WERI-Rb-1 (cell line): ENCODE measurements at regions not wholly inside any gene's neighbourhood (a gene's known extent, or its start where the extent isn't known, plus 50 kb on each side); places are given as distances from the start of the nearest gene placed in this dataset.

ENCODE experiments used
- DNase-seq: peaks from one replicate; pipeline ENCODE4 v3.0.0-alpha.2; 2020
- H3K27ac ChIP-seq: fragments of 250-450 bp; sonication (Bioruptor Pico); 2 replicates; pipeline ENCODE4 v1.5.1; 2020; ENCODE audit warnings: mild to moderate bottlenecking, moderate library complexity
- H3K27me3 ChIP-seq: fragments of 250-450 bp; sonication (Bioruptor Pico); 2 replicates; pipeline ENCODE4 v1.5.1; 2021; ENCODE audit warnings: mild to moderate bottlenecking, low read depth, moderate library complexity; ENCODE audit not compliant: insufficient read depth, severe bottlenecking
- H3K36me3 ChIP-seq: fragments of 250-450 bp; sonication (Bioruptor Pico); 2 replicates; pipeline ENCODE4 v1.5.1; 2020; ENCODE audit warnings: mild to moderate bottlenecking, moderate library complexity
- H3K4me3 ChIP-seq: 2 replicates; pipeline ENCODE4 v1.5.1; 2011; ENCODE audit warnings: low read depth, mild to moderate bottlenecking, control low read depth, low read length
- H3K9me3 ChIP-seq: fragments of 250-450 bp; sonication (Bioruptor Pico); 2 replicates; pipeline ENCODE4 v1.5.1; 2021; ENCODE audit warnings: mild to moderate bottlenecking, moderate library complexity; ENCODE audit not compliant: severe bottlenecking
- TF ChIP-seq, protein P1 (sequence below): IDR thresholded peaks from 2 replicates; pipeline ENCODE4 v1.5.1; 2011; ENCODE audit warnings: low read depth, mild to moderate bottlenecking, control low read depth, inconsistent platforms, low read length

DNA sequence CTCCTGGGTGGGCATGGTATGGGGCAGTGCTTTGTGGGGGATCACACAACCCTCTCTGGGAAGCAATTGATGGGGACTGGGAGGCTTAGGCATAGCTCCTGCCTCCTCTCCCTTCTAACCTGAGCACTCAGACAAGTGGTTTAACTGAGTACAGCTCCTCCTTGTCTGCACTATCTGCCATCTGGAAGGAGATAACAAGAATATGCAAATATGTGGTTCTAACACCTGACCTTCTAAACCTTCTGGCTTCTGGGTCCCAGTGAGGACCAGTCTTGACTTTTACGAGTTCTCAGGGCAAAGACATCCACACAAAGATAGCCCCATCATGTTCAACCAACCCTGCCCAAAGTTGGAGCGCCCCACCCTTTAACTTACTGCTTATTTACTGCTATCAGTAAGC is 381.0 kb upstream of the TSHZ3 start:
- Histone ChIP-seq H3K36me3 (no peaks in the 10 kb centered on the region), H3K9me3 (no peaks in the 10 kb centered on the region), H3K27me3 (no peaks in the 10 kb centered on the region), H3K4me3 (no peak overlapping the region), H3K27ac (no peak overlapping the region)
- TF ChIP-seq, protein P1, sequence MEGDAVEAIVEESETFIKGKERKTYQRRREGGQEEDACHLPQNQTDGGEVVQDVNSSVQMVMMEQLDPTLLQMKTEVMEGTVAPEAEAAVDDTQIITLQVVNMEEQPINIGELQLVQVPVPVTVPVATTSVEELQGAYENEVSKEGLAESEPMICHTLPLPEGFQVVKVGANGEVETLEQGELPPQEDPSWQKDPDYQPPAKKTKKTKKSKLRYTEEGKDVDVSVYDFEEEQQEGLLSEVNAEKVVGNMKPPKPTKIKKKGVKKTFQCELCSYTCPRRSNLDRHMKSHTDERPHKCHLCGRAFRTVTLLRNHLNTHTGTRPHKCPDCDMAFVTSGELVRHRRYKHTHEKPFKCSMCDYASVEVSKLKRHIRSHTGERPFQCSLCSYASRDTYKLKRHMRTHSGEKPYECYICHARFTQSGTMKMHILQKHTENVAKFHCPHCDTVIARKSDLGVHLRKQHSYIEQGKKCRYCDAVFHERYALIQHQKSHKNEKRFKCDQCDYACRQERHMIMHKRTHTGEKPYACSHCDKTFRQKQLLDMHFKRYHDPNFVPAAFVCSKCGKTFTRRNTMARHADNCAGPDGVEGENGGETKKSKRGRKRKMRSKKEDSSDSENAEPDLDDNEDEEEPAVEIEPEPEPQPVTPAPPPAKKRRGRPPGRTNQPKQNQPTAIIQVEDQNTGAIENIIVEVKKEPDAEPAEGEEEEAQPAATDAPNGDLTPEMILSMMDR, result no peak
- no peak for DNase-seq

DNA sequence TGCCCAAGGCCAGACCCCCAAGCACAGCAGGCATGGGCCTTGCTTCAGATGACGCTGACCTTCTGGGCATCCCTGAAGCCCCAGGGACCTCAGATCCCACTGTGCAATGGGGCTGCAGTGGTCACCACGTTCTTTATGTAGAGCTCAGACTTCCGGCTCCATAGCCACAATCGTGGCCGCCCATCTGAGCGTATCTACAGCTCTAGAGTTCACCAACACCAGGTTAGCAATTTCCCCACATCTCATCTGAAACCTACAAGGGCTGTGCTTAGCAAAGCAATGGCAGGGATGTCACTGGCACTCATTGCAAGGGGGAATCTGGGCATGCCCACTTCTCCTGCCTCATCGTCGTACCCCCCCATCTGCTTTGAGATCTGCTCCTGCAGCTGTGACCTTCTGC is 384.4 kb upstream of the TSHZ3 start:
- H3K27me3 ChIP-seq, result no peaks in the 10 kb centered on the region
- DNase-seq, result no peak
- H3K36me3 ChIP-seq, result no peaks in the 10 kb centered on the region
- TF ChIP-seq, protein P1, result no peak
- H3K9me3 ChIP-seq, result no peaks in the 10 kb centered on the region
- no peak overlapping the region for H3K27ac ChIP-seq
- no peak overlapping the region for H3K4me3 ChIP-seq

GRCh38 chr19:31742249-31742648 is 393.0 kb upstream of the TSHZ3 start:
- Histone ChIP-seq H3K36me3 (no peaks in the 10 kb centered on the region), H3K9me3 (no peaks in the 10 kb centered on the region), H3K4me3 (no peak overlapping the region), H3K27me3 (no peaks in the 10 kb centered on the region), H3K27ac (no peak overlapping the region)
- TF ChIP-seq, protein P1, result no peak
- no peak for DNase-seq

GRCh38 chr19:31745731-31746130 is 396.5 kb upstream of the TSHZ3 start:
- H3K27ac ChIP-seq, result no peak overlapping the region
- H3K36me3 ChIP-seq, result no peaks in the 10 kb centered on the region
- no peak for DNase-seq
- no peaks in the 10 kb centered on the region for H3K9me3 ChIP-seq
- no peaks in the 10 kb centered on the region for H3K27me3 ChIP-seq
- TF ChIP-seq, protein P1, result no peak
- H3K4me3 ChIP-seq, result no peak overlapping the region

DNA sequence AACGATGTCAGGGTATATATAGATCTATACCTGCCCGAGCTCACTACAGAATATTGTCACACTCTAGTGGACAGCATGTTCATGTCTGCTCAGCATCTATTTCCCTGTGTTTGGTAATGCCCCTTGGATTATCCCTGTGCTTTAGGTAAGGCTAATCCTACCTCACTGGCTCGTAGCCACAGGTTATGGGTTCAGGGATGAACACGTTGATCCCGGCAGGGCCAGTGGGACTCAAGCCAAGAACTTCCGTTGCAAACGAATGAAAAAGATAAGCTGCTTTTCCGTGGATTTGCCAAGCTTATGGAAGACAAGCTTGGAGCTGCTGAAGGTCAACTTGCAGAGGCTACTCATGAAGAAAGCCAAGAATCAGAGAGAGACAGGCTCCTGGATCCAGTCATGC is 400.0 kb upstream of the TSHZ3 start:
- H3K9me3 ChIP-seq, result no peaks in the 10 kb centered on the region
- TF ChIP-seq, protein P1, result 0 out of 2 replicates have a peak, but pooled peaks have one; percentile 6
- peak overlapping the region; percentile 74 for H3K27ac ChIP-seq
- no peaks in the 10 kb centered on the region for H3K27me3 ChIP-seq
- H3K4me3 ChIP-seq, result no peak overlapping the region
- peak; percentile 93 for DNase-seq
- H3K36me3 ChIP-seq, result no peaks in the 10 kb centered on the region

DNA sequence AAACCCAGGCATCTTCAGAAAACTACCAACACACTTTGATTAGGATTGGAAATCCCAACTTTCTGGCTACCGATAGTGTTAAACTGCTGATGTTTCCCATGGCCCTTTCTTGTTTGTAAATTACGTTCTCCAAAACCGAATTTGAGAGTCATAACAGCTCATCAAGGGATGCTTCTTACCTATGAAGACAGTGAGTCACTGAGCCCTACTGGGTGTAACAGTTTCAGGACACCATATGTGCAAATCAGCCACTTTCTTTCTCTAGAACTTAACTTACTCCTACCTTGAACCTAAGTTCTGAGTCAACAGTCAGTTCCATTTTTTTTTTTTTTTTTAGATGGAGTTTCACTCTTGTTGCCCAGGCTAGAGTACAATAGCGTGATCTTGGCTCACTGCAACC is 410.1 kb upstream of the TSHZ3 start:
- Histone ChIP-seq H3K27me3 (no peaks in the 10 kb centered on the region), H3K36me3 (no peaks in the 10 kb centered on the region), H3K4me3 (no peak overlapping the region), H3K27ac (no peak overlapping the region), H3K9me3 (peaks cover 2% of the 10 kb centered on the region)
- no peak for DNase-seq
- TF ChIP-seq, protein P1, result no peak
